Trophoblast cell (in vitro differentiated cells and primary cell): ENCODE measurements at regions not wholly inside any gene's neighbourhood (a gene's known extent, or its start where the extent isn't known, plus 50 kb on each side); places are given as distances from the start of the nearest gene placed in this dataset.

ENCODE experiments used
- DNase-seq, 2 donors: peaks; one replicate each; pipeline ENCODE4 v3.0.0-alpha.2; 2016
- H2AFZ ChIP-seq: 2 replicates; pipeline ENCODE4 v1.6.1; 2013; ENCODE audit warnings: low read length, moderate library complexity, mild to moderate bottlenecking; ENCODE audit not compliant: insufficient read depth, poor library complexity
- H2AK5ac ChIP-seq: 2 replicates; pipeline ENCODE4 v1.6.1; 2013; ENCODE audit warnings: mild to moderate bottlenecking, low read length
- H2BK120ac ChIP-seq: 2 replicates; pipeline ENCODE4 v1.6.1; 2013; ENCODE audit warnings: low read length, mild to moderate bottlenecking, moderate library complexity; ENCODE audit not compliant: insufficient read depth, poor library complexity
- H2BK12ac ChIP-seq: 2 replicates; pipeline ENCODE4 v1.6.1; 2013; ENCODE audit warnings: mild to moderate bottlenecking, low read length, moderate library complexity
- H2BK5ac ChIP-seq: 2 replicates; pipeline ENCODE4 v1.6.1; 2013; ENCODE audit warnings: low read length, low read depth, moderate library complexity, mild to moderate bottlenecking; ENCODE audit not compliant: poor library complexity
- H3K14ac ChIP-seq: 2 replicates; pipeline ENCODE4 v1.6.1; 2013; ENCODE audit warnings: mild to moderate bottlenecking, low read length
- H3K18ac ChIP-seq: 2 replicates; pipeline ENCODE4 v1.6.1; 2013; ENCODE audit warnings: mild to moderate bottlenecking, low read length
- H3K23ac ChIP-seq: 2 replicates; pipeline ENCODE4 v1.6.1; 2013; ENCODE audit warnings: low read length
- H3K27ac ChIP-seq: 2 replicates; pipeline ENCODE4 v1.5.1; 2013; ENCODE audit warnings: low read depth, mild to moderate bottlenecking, inconsistent platforms, low read length, moderate library complexity
- H3K27me3 ChIP-seq: 2 replicates; pipeline ENCODE4 v1.6.1; 2013; ENCODE audit warnings: inconsistent platforms, mild to moderate bottlenecking, low read length, moderate library complexity; ENCODE audit not compliant: insufficient read depth
- H3K36me3 ChIP-seq, 2 experiments: 1 replicate in 1 of 2; 2 replicates in 1 of 2; pipeline ENCODE4 v1.6.1; 2013; ENCODE audit warnings: low read length in 2 of 2, mild to moderate bottlenecking in 2 of 2, moderate library complexity in 1 of 2; ENCODE audit not compliant: insufficient read depth in 2 of 2, control insufficient read depth in 1 of 2
- H3K4ac ChIP-seq: 2 replicates; pipeline ENCODE4 v1.6.1; 2013; ENCODE audit warnings: low read depth, mild to moderate bottlenecking, low read length, moderate library complexity
- H3K4me1 ChIP-seq, 2 experiments: 1 replicate in 1 of 2; 2 replicates in 1 of 2; pipeline ENCODE4 v1.6.1; 2013; ENCODE audit warnings: low read length in 2 of 2, mild to moderate bottlenecking in 2 of 2, moderate library complexity in 1 of 2; ENCODE audit not compliant: insufficient read depth in 2 of 2, control insufficient read depth in 1 of 2
- H3K4me2 ChIP-seq: 2 replicates; pipeline ENCODE4 v1.6.1; 2013; ENCODE audit warnings: inconsistent platforms, mild to moderate bottlenecking, low read length, moderate library complexity
- H3K4me3 ChIP-seq: 2 replicates; pipeline ENCODE4 v1.5.1; 2013; ENCODE audit warnings: mild to moderate bottlenecking, low read depth, low read length, inconsistent platforms
- H3K79me1 ChIP-seq: one replicate; pipeline ENCODE4 v1.6.1; 2013; ENCODE audit warnings: low read length
- H3K79me2 ChIP-seq: 2 replicates; pipeline ENCODE4 v1.6.1; 2013; ENCODE audit warnings: low read length, mild to moderate bottlenecking; ENCODE audit not compliant: control insufficient read depth, insufficient read depth, poor library complexity
- H3K9ac ChIP-seq: 2 replicates; pipeline ENCODE4 v1.6.1; 2013; ENCODE audit warnings: mild to moderate bottlenecking, low read length
- H3K9me3 ChIP-seq: 2 replicates; pipeline ENCODE4 v1.6.1; 2013; ENCODE audit warnings: low read depth, mild to moderate bottlenecking, control low read depth, inconsistent platforms, low read length; ENCODE audit not compliant: insufficient read depth
- H4K12ac ChIP-seq: 2 replicates; pipeline ENCODE4 v1.6.1; 2013; ENCODE audit warnings: low read depth, mild to moderate bottlenecking, low read length, moderate library complexity
- H4K8ac ChIP-seq: 2 replicates; pipeline ENCODE4 v1.6.1; 2013; ENCODE audit warnings: low read depth, mild to moderate bottlenecking, low read length, moderate library complexity
- H4K91ac ChIP-seq: one replicate; pipeline ENCODE4 v1.6.1; 2013; ENCODE audit warnings: low read depth, mild to moderate bottlenecking, low read length, moderate library complexity
- WGBS: extraction: QIAGEN DNeasy Blood & Tissue Kit; methylation state at CpG from one replicate; pipeline ENCODE4 v1.1.7; 2013; ENCODE audit warnings: missing lambda C conversion rate; ENCODE audit not compliant: insufficient read length, insufficient coverage; ENCODE audit errors: extremely low coverage; 5-methylcytosine and 5-hydroxymethylcytosine counted together

GRCh38 chr6:55651015-55651414 lies 72.0 kb upstream of the HMGCLL1 start:
- Histone ChIP-seq H3K4me1 (peaks cover 3 to 10% of the 10 kb centered on the region in 2 experiments), H4K8ac (no peak overlapping the region), H3K27me3 (no peaks in the 10 kb centered on the region), H3K79me1 (peaks cover 9% of the 10 kb centered on the region), H4K91ac (peak overlapping the region; percentile 7), H2BK5ac (no peak overlapping the region), H3K4ac (no peak overlapping the region), H3K4me2 (no peak overlapping the region), H2AK5ac (peak overlapping the region; percentile 63), H3K79me2 (peaks cover 1% of the 10 kb centered on the region), H4K12ac (no peak overlapping the region), H2BK120ac (no peak overlapping the region), H3K9me3 (no peaks in the 10 kb centered on the region), H2AFZ (no peak overlapping the region), H3K36me3 (no peaks in the 10 kb centered on the region), H3K4me3 (no peak overlapping the region), H2BK12ac (peak overlapping the region; percentile 72), H3K27ac (no peak overlapping the region), H3K9ac (no peak overlapping the region), H3K18ac (no peak overlapping the region), H3K23ac (no peak overlapping the region), H3K14ac (peak overlapping the region; percentile 36)
- no peak for DNase-seq
- no CpG with 5 or more reads among the region's 3 CpGs for whole genome bisulfite sequencing

- H3K4me1 ChIP-seq, result no peaks in the 10 kb centered on the region
- no peak overlapping the region for H3K4ac ChIP-seq
- H3K79me1 ChIP-seq, result no peaks in the 10 kb centered on the region
- no peak overlapping the region for H2BK5ac ChIP-seq
- H3K36me3 ChIP-seq, result no peaks in the 10 kb centered on the region
- H2BK12ac ChIP-seq, result no peak overlapping the region
- no peaks in the 10 kb centered on the region for H3K79me2 ChIP-seq
- H3K18ac ChIP-seq, result no peak overlapping the region
- H2AK5ac ChIP-seq, result no peak overlapping the region
- H3K27me3 ChIP-seq, result no peaks in the 10 kb centered on the region
- H3K4me2 ChIP-seq, result no peak overlapping the region
- no peak overlapping the region for H3K23ac ChIP-seq
- no peak overlapping the region for H4K8ac ChIP-seq
- H4K91ac ChIP-seq, result no peak overlapping the region
- no peak overlapping the region for H3K4me3 ChIP-seq
- H2BK120ac ChIP-seq, result no peak overlapping the region
- no peak overlapping the region for H4K12ac ChIP-seq
- H3K9me3 ChIP-seq, result no peaks in the 10 kb centered on the region
- no peak overlapping the region for H3K9ac ChIP-seq
- H3K27ac ChIP-seq, result no peak overlapping the region
- no peak overlapping the region for H3K14ac ChIP-seq
- H2AFZ ChIP-seq, result no peak overlapping the region
- DNase-seq, result no peak
These were observed 64.9 kb upstream of the HMGCLL1 start for GRCh38 chr6:55643861-55644260.

GRCh38 chr6:55642366-55642765 lies 63.4 kb upstream of the HMGCLL1 start:
- no peak overlapping the region for H4K8ac ChIP-seq
- no peaks in the 10 kb centered on the region for H3K79me1 ChIP-seq
- H3K4me2 ChIP-seq, result no peak overlapping the region
- H4K91ac ChIP-seq, result no peak overlapping the region
- no peak overlapping the region for H2BK120ac ChIP-seq
- no peak overlapping the region for H3K4me3 ChIP-seq
- DNase-seq, result no peak
- no peak overlapping the region for H3K9ac ChIP-seq
- H3K14ac ChIP-seq, result no peak overlapping the region
- H3K79me2 ChIP-seq, result no peaks in the 10 kb centered on the region
- H3K9me3 ChIP-seq, result no peaks in the 10 kb centered on the region
- H4K12ac ChIP-seq, result no peak overlapping the region
- WGBS, result no CpG with 5 or more reads among the region's 2 CpGs
- no peak overlapping the region for H2BK5ac ChIP-seq
- no peak overlapping the region for H3K23ac ChIP-seq
- H3K27me3 ChIP-seq, result no peaks in the 10 kb centered on the region
- H3K4me1 ChIP-seq, result no peaks in the 10 kb centered on the region
- no peak overlapping the region for H3K18ac ChIP-seq
- H2BK12ac ChIP-seq, result no peak overlapping the region
- no peaks in the 10 kb centered on the region for H3K36me3 ChIP-seq
- H2AFZ ChIP-seq, result no peak overlapping the region
- no peak overlapping the region for H3K4ac ChIP-seq
- H3K27ac ChIP-seq, result no peak overlapping the region
- H2AK5ac ChIP-seq, result no peak overlapping the region

- Histone ChIP-seq H3K4me2 (no peak overlapping the region), H2AK5ac (no peak overlapping the region), H3K4me3 (no peak overlapping the region), H3K14ac (no peak overlapping the region), H3K27ac (no peak overlapping the region), H3K9ac (no peak overlapping the region), H3K23ac (no peak overlapping the region), H3K9me3 (no peaks in the 10 kb centered on the region), H3K79me1 (no peaks in the 10 kb centered on the region), H3K27me3 (no peaks in the 10 kb centered on the region), H3K4ac (no peak overlapping the region), H4K91ac (no peak overlapping the region), H4K8ac (no peak overlapping the region), H2AFZ (no peak overlapping the region), H3K4me1 (no peaks in the 10 kb centered on the region), H2BK12ac (no peak overlapping the region), H2BK5ac (no peak overlapping the region), H3K36me3 (no peaks in the 10 kb centered on the region), H2BK120ac (no peak overlapping the region), H4K12ac (no peak overlapping the region), H3K18ac (no peak overlapping the region), H3K79me2 (no peaks in the 10 kb centered on the region)
- peak; percentile 64 to 86 for DNase-seq
- no CpG with 5 or more reads among the region's 2 CpGs for WGBS
These were observed 57.6 kb upstream of the HMGCLL1 start for GRCh38 chr6:55636406-55637102.
